Keratinocyte (primary cell): ENCODE measurements at regions not wholly inside any gene's neighbourhood (a gene's known extent, or its start where the extent isn't known, plus 50 kb on each side); places are given as distances from the start of the nearest gene placed in this dataset.

Source experiments
- CTCF ChIP-seq, 3 experiments: IDR thresholded peaks in 1 of 3; conservative IDR thresholded peaks in 1 of 3; optimal IDR thresholded peaks in 1 of 3; 2 replicates in 2 of 3; 3 replicates in 1 of 3; pipeline versions ENCODE3 to v1.5.1; 2011; ENCODE audit warnings: low read length in 3 of 3, mild to moderate bottlenecking in 3 of 3, moderate library complexity in 2 of 3, control low read depth in 1 of 3, inconsistent platforms in 1 of 3; ENCODE audit not compliant: insufficient read depth in 2 of 3; ENCODE audit errors: extremely low read depth in 1 of 3
- EZH2 ChIP-seq: IDR thresholded peaks from one replicate; pipeline ENCODE4 v1.6.1; 2012; ENCODE audit warnings: inconsistent platforms, mild to moderate bottlenecking, low read length, moderate library complexity

DNA sequence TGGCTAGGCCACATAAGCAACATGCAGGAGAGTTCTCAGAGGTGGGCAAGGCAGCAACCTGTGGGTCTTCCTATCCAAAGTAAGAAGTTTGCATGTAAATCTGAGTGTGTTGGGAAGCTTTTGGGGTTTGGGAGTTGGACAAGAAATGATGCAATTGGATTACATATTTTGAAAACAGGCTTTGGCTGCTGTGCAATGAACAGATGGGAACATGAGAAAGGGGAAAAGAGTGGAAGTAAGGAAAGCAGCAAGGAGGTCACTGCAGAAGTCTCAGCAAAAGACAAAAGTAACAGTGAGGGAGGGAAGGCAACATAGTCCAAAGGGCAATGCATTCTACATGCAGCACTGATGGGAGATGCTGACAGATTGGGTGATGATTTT, 61.1 kb upstream of the C10orf90 start:
- no peak for TF ChIP-seq CTCF (optimal IDR thresholded peaks at IDR 0.05 in 1 of 3, IDR thresholded peaks at IDR 0.05 in 1 of 3, conservative IDR thresholded peaks at IDR 0.05 in 1 of 3; ENCODE audit: extremely low read depth in 1 of 3, insufficient read depth in 2 of 3, low read length in 3 of 3)
- TF ChIP-seq EZH2: no peak
